Glutamatergic neuron (in vitro differentiated cells): ENCODE measurements at regions not wholly inside any gene's neighbourhood (a gene's known extent, or its start where the extent isn't known, plus 50 kb on each side); places are given as distances from the start of the nearest gene placed in this dataset.
"Not testable (repeated sequence)": the region's sequence is repeated elsewhere in the genome, so short reads cannot be mapped to it uniquely, and the experiment has no call there.

ENCODE experiments used
- DNase-seq: peaks from one replicate; pipeline ENCODE4 v3.0.0; 2022
- H3K27ac Mint-ChIP-seq: one replicate; pipeline ENCODE4 v1.8.0; 2020; ENCODE audit warnings: mild to moderate bottlenecking, mixed read lengths, inconsistent platforms; ENCODE audit not compliant: unreplicated experiment
- H3K27me3 Mint-ChIP-seq: one replicate; pipeline ENCODE4 v1.8.0; 2020; ENCODE audit warnings: mild to moderate bottlenecking, moderate library complexity, mixed read lengths, inconsistent platforms; ENCODE audit not compliant: unreplicated experiment
- H3K36me3 Mint-ChIP-seq: one replicate; pipeline ENCODE4 v1.8.0; 2020; ENCODE audit warnings: mild to moderate bottlenecking, mixed read lengths, inconsistent platforms; ENCODE audit not compliant: unreplicated experiment
- H3K4me1 Mint-ChIP-seq: one replicate; pipeline ENCODE4 v1.8.0; 2020; ENCODE audit warnings: mild to moderate bottlenecking, low read depth, mixed read lengths, inconsistent platforms; ENCODE audit not compliant: unreplicated experiment
- H3K4me3 Mint-ChIP-seq: one replicate; pipeline ENCODE4 v1.8.0; 2020; ENCODE audit warnings: mild to moderate bottlenecking, mixed read lengths, inconsistent platforms; ENCODE audit not compliant: unreplicated experiment
- H3K9me3 Mint-ChIP-seq: one replicate; pipeline ENCODE4 v1.8.0; 2020; ENCODE audit warnings: mild to moderate bottlenecking, moderate library complexity, mixed read lengths, inconsistent platforms; ENCODE audit not compliant: unreplicated experiment

GRCh38 chr15:20259559-20260190 is 281.9 kb downstream of the GOLGA6L6 start:
- H3K4me1 Mint-ChIP-seq, H3K27ac Mint-ChIP-seq, H3K36me3 Mint-ChIP-seq, DNase-seq, H3K27me3 Mint-ChIP-seq, H3K4me3 Mint-ChIP-seq: not testable (repeated sequence)
- H3K9me3 Mint-ChIP-seq, result peaks cover 29% of the 10 kb centered on the region

GRCh38 chr15:20256394-20256793 is 285.2 kb downstream of the GOLGA6L6 start:
- not testable (repeated sequence) for H3K36me3 Mint-ChIP-seq, H3K27ac Mint-ChIP-seq, DNase-seq, H3K4me1 Mint-ChIP-seq, H3K4me3 Mint-ChIP-seq, H3K27me3 Mint-ChIP-seq
- H3K9me3 Mint-ChIP-seq, result peaks cover 41% of the 10 kb centered on the region

GRCh38 chr15:20255641-20256040 is 286.0 kb downstream of the GOLGA6L6 start:
- peaks cover 44% of the 10 kb centered on the region for H3K9me3 Mint-ChIP-seq
- DNase-seq, H3K27me3 Mint-ChIP-seq, H3K36me3 Mint-ChIP-seq, H3K27ac Mint-ChIP-seq, H3K4me1 Mint-ChIP-seq, H3K4me3 Mint-ChIP-seq: not testable (repeated sequence)

- peaks cover 48% of the 10 kb centered on the region for H3K9me3 Mint-ChIP-seq
- not testable (repeated sequence) for H3K4me1 Mint-ChIP-seq, H3K27ac Mint-ChIP-seq, H3K4me3 Mint-ChIP-seq, DNase-seq
- H3K27me3 Mint-ChIP-seq, result peaks cover 22% of the 10 kb centered on the region
- H3K36me3 Mint-ChIP-seq, result peaks cover 23% of the 10 kb centered on the region
These were observed 288.5 kb downstream of the GOLGA6L6 start for GRCh38 chr15:20253047-20253615.

GRCh38 chr15:20252040-20252439 is 289.6 kb downstream of the GOLGA6L6 start:
- not testable (repeated sequence) for H3K27ac Mint-ChIP-seq, H3K4me1 Mint-ChIP-seq, H3K4me3 Mint-ChIP-seq, DNase-seq
- H3K36me3 Mint-ChIP-seq, result peaks cover 23% of the 10 kb centered on the region
- H3K9me3 Mint-ChIP-seq, result peaks cover 44% of the 10 kb centered on the region
- peaks cover 22% of the 10 kb centered on the region for H3K27me3 Mint-ChIP-seq

GRCh38 chr15:20251214-20252005 is 290.2 kb downstream of the GOLGA6L6 start:
- Mint-ChIP-seq H3K27me3 (peaks cover 22% of the 10 kb centered on the region), H3K9me3 (peaks cover 40% of the 10 kb centered on the region), H3K36me3 (peaks cover 23% of the 10 kb centered on the region)
- H3K4me3 Mint-ChIP-seq, DNase-seq, H3K4me1 Mint-ChIP-seq, H3K27ac Mint-ChIP-seq: not testable (repeated sequence)

- not testable (repeated sequence) for H3K4me1 Mint-ChIP-seq, DNase-seq, H3K4me3 Mint-ChIP-seq, H3K27ac Mint-ChIP-seq
- Mint-ChIP-seq H3K9me3 (peaks cover 36% of the 10 kb centered on the region), H3K36me3 (peaks cover 23% of the 10 kb centered on the region), H3K27me3 (peaks cover 18% of the 10 kb centered on the region)
These were observed 291.4 kb downstream of the GOLGA6L6 start for GRCh38 chr15:20250206-20250605.

- Mint-ChIP-seq H3K36me3 (peaks cover 23% of the 10 kb centered on the region), H3K27me3 (peaks cover 18% of the 10 kb centered on the region), H3K9me3 (peaks cover 33% of the 10 kb centered on the region)
- not testable (repeated sequence) for H3K27ac Mint-ChIP-seq, DNase-seq, H3K4me1 Mint-ChIP-seq, H3K4me3 Mint-ChIP-seq
These were observed 292.0 kb downstream of the GOLGA6L6 start for GRCh38 chr15:20249677-20249970.

- peaks cover 44% of the 10 kb centered on the region for H3K9me3 Mint-ChIP-seq
- not testable (repeated sequence) for H3K4me1 Mint-ChIP-seq, H3K4me3 Mint-ChIP-seq, DNase-seq, H3K27ac Mint-ChIP-seq
- H3K27me3 Mint-ChIP-seq, result peaks cover 18% of the 10 kb centered on the region
- peaks cover 23% of the 10 kb centered on the region for H3K36me3 Mint-ChIP-seq
These were observed 293.2 kb downstream of the GOLGA6L6 start for GRCh38 chr15:20248434-20248833.

GRCh38 chr15:20247137-20247536 is 294.5 kb downstream of the GOLGA6L6 start:
- peaks cover 38% of the 10 kb centered on the region for H3K9me3 Mint-ChIP-seq
- H3K36me3 Mint-ChIP-seq, result peaks cover 16% of the 10 kb centered on the region

GRCh38 chr15:20246624-20247023 is 295.0 kb downstream of the GOLGA6L6 start:
- Mint-ChIP-seq H3K27me3 (peaks cover 18% of the 10 kb centered on the region), H3K36me3 (peaks cover 13% of the 10 kb centered on the region), H3K9me3 (peaks cover 37% of the 10 kb centered on the region)
- H3K27ac Mint-ChIP-seq, H3K4me3 Mint-ChIP-seq, H3K4me1 Mint-ChIP-seq, DNase-seq: not testable (repeated sequence)

More at GRCh38 chr15:20247137-20247536, 294.5 kb downstream of the GOLGA6L6 start:
- H3K4me1 Mint-ChIP-seq, DNase-seq, H3K27ac Mint-ChIP-seq, H3K4me3 Mint-ChIP-seq: not testable (repeated sequence)
- H3K27me3 Mint-ChIP-seq, result peaks cover 18% of the 10 kb centered on the region

GRCh38 chr15:20245856-20246255 is 295.7 kb downstream of the GOLGA6L6 start:
- not testable (repeated sequence) for DNase-seq, H3K4me1 Mint-ChIP-seq, H3K27ac Mint-ChIP-seq, H3K4me3 Mint-ChIP-seq
- peaks cover 18% of the 10 kb centered on the region for H3K27me3 Mint-ChIP-seq
- peaks cover 13% of the 10 kb centered on the region for H3K36me3 Mint-ChIP-seq
- H3K9me3 Mint-ChIP-seq, result peaks cover 37% of the 10 kb centered on the region
